Spinal cord (tissue), 9 donors: ENCODE measurements at regions not wholly inside any gene's neighbourhood (a gene's known extent, or its start where the extent isn't known, plus 50 kb on each side); places are given as distances from the start of the nearest gene placed in this dataset.

Experiments
- DNase-seq, 6 donors: peaks; one replicate each; pipeline versions ENCODE4 v3.0.0 to v3.0.0-alpha.2; 2013 to 2015; ENCODE audit warnings: low spot score in 6 of 6, low read depth in 4 of 6
- H3K27ac ChIP-seq: one replicate; pipeline ENCODE4 v1.5.1; 2013; ENCODE audit warnings: low read depth, low read length, control low read depth
- H3K27me3 ChIP-seq: one replicate; pipeline ENCODE4 v1.6.1; 2013; ENCODE audit warnings: low read length; ENCODE audit not compliant: control insufficient read depth, insufficient read depth
- H3K36me3 ChIP-seq: one replicate; pipeline ENCODE4 v1.6.1; 2013; ENCODE audit warnings: low read length; ENCODE audit not compliant: control insufficient read depth, insufficient read depth
- H3K4me1 ChIP-seq: one replicate; pipeline ENCODE4 v1.6.1; 2013; ENCODE audit warnings: low read length; ENCODE audit not compliant: control insufficient read depth, insufficient read depth
- H3K4me3 ChIP-seq: one replicate; pipeline ENCODE4 v1.5.1; 2013; ENCODE audit warnings: low read depth, low read length, control low read depth
- H3K9me3 ChIP-seq: one replicate; pipeline ENCODE4 v1.6.1; 2013; ENCODE audit warnings: low read length; ENCODE audit not compliant: control insufficient read depth, insufficient read depth
- WGBS: methylation state at CpG from one replicate; pipeline ENCODE4 v1.1.5; 2013; ENCODE audit warnings: missing lambda C conversion rate; ENCODE audit not compliant: insufficient coverage; 5-methylcytosine and 5-hydroxymethylcytosine counted together
- donor health status: healthy.

GRCh38 chrX:13518126-13518525 is 51.3 kb upstream of the EGFL6 start:
- WGBS = 80% methylated on average over 6 of the region's 6 CpGs
- H3K4me1 ChIP-seq = no peaks in the 10 kb centered on the region
- no peak overlapping the region for H3K4me3 ChIP-seq
- H3K9me3 ChIP-seq = no peaks in the 10 kb centered on the region
- H3K36me3 ChIP-seq = no peaks in the 10 kb centered on the region
- H3K27ac ChIP-seq = no peak overlapping the region
- no peak for DNase-seq
- H3K27me3 ChIP-seq = peaks cover 28% of the 10 kb centered on the region

- WGBS = no CpG with 5 or more reads among the region's 3 CpGs
- Histone ChIP-seq H3K4me1 (no peaks in the 10 kb centered on the region), H3K36me3 (no peaks in the 10 kb centered on the region), H3K27me3 (peaks cover 30% of the 10 kb centered on the region), H3K4me3 (no peak overlapping the region), H3K27ac (no peak overlapping the region), H3K9me3 (no peaks in the 10 kb centered on the region)
- DNase-seq = no peak
Measured at GRCh38 chrX:13515211-13515930, 54.0 kb upstream of the EGFL6 start.

GRCh38 chrX:13511944-13512330 is 57.5 kb upstream of the EGFL6 start:
- no peak overlapping the region for H3K27ac ChIP-seq
- H3K36me3 ChIP-seq = no peaks in the 10 kb centered on the region
- DNase-seq = no peak
- WGBS = 69% methylated on average over 1 of the region's 2 CpGs
- H3K4me1 ChIP-seq = no peaks in the 10 kb centered on the region
- H3K27me3 ChIP-seq = peaks cover 25% of the 10 kb centered on the region
- H3K4me3 ChIP-seq = no peak overlapping the region
- no peaks in the 10 kb centered on the region for H3K9me3 ChIP-seq

GRCh38 chrX:13511241-13511943 is 58.0 kb upstream of the EGFL6 start:
- Histone ChIP-seq H3K27ac (no peak overlapping the region), H3K36me3 (no peaks in the 10 kb centered on the region), H3K27me3 (peaks cover 26% of the 10 kb centered on the region), H3K4me3 (no peak overlapping the region), H3K9me3 (no peaks in the 10 kb centered on the region), H3K4me1 (no peaks in the 10 kb centered on the region)
- WGBS = no CpG with 5 or more reads among the region's 1 CpG
- no peak for DNase-seq

GRCh38 chrX:13507893-13508292 is 61.5 kb upstream of the EGFL6 start:
- WGBS = no CpG with 5 or more reads among the region's 2 CpGs
- Histone ChIP-seq H3K27me3 (peaks cover 31% of the 10 kb centered on the region), H3K4me3 (no peak overlapping the region), H3K9me3 (no peaks in the 10 kb centered on the region), H3K27ac (no peak overlapping the region), H3K4me1 (no peaks in the 10 kb centered on the region), H3K36me3 (no peaks in the 10 kb centered on the region)
- DNase-seq = no peak

- no peak overlapping the region for H3K27ac ChIP-seq
- peaks cover 27% of the 10 kb centered on the region for H3K27me3 ChIP-seq
- no peak overlapping the region for H3K4me3 ChIP-seq
- peak in 3 of 6 donors; percentile 38 to 79 (median 68) for DNase-seq
- H3K9me3 ChIP-seq = no peaks in the 10 kb centered on the region
- WGBS = no CpG with 5 or more reads among the region's 5 CpGs
- H3K4me1 ChIP-seq = no peaks in the 10 kb centered on the region
- H3K36me3 ChIP-seq = no peaks in the 10 kb centered on the region
Measured at GRCh38 chrX:13506574-13506973, 62.8 kb upstream of the EGFL6 start.

- Histone ChIP-seq H3K9me3 (no peaks in the 10 kb centered on the region), H3K4me3 (no peak overlapping the region), H3K36me3 (no peaks in the 10 kb centered on the region), H3K27ac (no peak overlapping the region), H3K4me1 (no peaks in the 10 kb centered on the region), H3K27me3 (peaks cover 27% of the 10 kb centered on the region)
- no peak for DNase-seq
- WGBS = no CpG with 5 or more reads among the region's 2 CpGs
Measured at GRCh38 chrX:13502590-13502989, 66.8 kb upstream of the EGFL6 start.

- H3K27ac ChIP-seq = no peak overlapping the region
- no peak overlapping the region for H3K4me3 ChIP-seq
- DNase-seq = no peak
- no peaks in the 10 kb centered on the region for H3K9me3 ChIP-seq
- no peaks in the 10 kb centered on the region for H3K36me3 ChIP-seq
- WGBS = 86% methylated on average over 1 of the region's 2 CpGs
- H3K27me3 ChIP-seq = peaks cover 34% of the 10 kb centered on the region
- H3K4me1 ChIP-seq = no peaks in the 10 kb centered on the region
Measured at GRCh38 chrX:13499736-13500135, 69.7 kb upstream of the EGFL6 start.

- DNase-seq = no peak
- no peaks in the 10 kb centered on the region for H3K36me3 ChIP-seq
- no peaks in the 10 kb centered on the region for H3K9me3 ChIP-seq
- no peak overlapping the region for H3K27ac ChIP-seq
- no peaks in the 10 kb centered on the region for H3K4me1 ChIP-seq
- no peak overlapping the region for H3K4me3 ChIP-seq
- WGBS = no CpG with 5 or more reads among the region's 2 CpGs
- peaks cover 32% of the 10 kb centered on the region for H3K27me3 ChIP-seq
Measured at GRCh38 chrX:13498238-13498637, 71.2 kb upstream of the EGFL6 start.

GRCh38 chrX:13495232-13495631 is 74.2 kb upstream of the EGFL6 start:
- Histone ChIP-seq H3K4me1 (no peaks in the 10 kb centered on the region), H3K9me3 (no peaks in the 10 kb centered on the region), H3K36me3 (no peaks in the 10 kb centered on the region), H3K4me3 (no peak overlapping the region), H3K27ac (no peak overlapping the region), H3K27me3 (peaks cover 35% of the 10 kb centered on the region)
- WGBS = 33% methylated on average over 1 of the region's 1 CpG
- peak in 1 of 6 donors; percentile 3 for DNase-seq
